Hepatic stellate cell (primary cell): ENCODE measurements at regions not wholly inside any gene's neighbourhood (a gene's known extent, or its start where the extent isn't known, plus 50 kb on each side); places are given as distances from the start of the nearest gene placed in this dataset.
"Not testable (repeated sequence)": the region's sequence is repeated elsewhere in the genome, so short reads cannot be mapped to it uniquely, and the experiment has no call there.

Experiments
- DNase-seq: peaks from one replicate; pipeline ENCODE4 v3.0.0; 2011; ENCODE audit warnings: low spot score

DNA sequence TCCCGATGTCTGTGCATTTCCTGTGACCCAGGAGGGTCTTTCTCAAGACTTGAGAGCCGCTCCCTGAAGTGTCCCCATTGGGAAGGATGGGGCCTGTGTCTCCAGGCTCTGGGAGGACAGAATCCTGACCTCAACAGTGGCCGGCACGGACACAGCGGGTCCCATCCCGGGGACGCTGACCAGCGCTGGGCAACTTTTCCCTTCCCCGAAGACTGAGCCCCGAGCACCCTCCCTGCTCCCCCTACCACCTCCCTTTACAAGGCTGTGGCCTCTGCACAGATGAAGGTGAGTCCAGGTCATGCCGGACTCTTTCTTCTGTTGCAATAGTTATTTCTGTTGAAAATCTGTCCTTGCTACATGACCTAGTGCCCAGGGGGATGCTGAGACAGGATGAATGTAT lies 135.7 kb downstream of the TMEM121 start:
- not testable (repeated sequence) for DNase-seq

GRCh38 chr14:105662592-105662991 lies 136.2 kb downstream of the TMEM121 start:
- not testable (repeated sequence) for DNase-seq

- not testable (repeated sequence) for DNase-seq
Observed at GRCh38 chr14:105663323-105663722, 136.9 kb downstream of the TMEM121 start.

- not testable (repeated sequence) for DNase-seq
Observed at GRCh38 chr14:105663818-105664596, 137.6 kb downstream of the TMEM121 start.

DNA sequence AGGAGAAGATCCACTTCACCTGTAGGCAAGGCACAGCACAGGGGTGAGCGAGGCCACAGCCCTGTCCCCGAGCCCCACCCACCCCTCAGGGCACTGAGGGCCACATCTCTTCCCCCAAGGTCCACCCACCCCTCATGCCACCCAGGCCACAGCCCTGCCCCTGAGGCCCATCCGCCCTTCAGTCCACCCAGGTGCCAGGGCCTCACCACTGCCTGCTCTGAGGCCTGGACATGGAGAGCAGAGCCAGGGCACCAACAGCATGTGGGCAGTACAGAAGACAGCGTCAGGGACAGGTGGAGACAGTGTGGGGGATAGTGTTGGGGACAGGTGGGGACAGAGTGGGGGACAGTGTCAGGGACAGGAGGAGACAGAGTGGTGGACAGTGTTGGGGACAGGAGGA lies 138.3 kb downstream of the TMEM121 start:
- DNase-seq: no peak

DNA sequence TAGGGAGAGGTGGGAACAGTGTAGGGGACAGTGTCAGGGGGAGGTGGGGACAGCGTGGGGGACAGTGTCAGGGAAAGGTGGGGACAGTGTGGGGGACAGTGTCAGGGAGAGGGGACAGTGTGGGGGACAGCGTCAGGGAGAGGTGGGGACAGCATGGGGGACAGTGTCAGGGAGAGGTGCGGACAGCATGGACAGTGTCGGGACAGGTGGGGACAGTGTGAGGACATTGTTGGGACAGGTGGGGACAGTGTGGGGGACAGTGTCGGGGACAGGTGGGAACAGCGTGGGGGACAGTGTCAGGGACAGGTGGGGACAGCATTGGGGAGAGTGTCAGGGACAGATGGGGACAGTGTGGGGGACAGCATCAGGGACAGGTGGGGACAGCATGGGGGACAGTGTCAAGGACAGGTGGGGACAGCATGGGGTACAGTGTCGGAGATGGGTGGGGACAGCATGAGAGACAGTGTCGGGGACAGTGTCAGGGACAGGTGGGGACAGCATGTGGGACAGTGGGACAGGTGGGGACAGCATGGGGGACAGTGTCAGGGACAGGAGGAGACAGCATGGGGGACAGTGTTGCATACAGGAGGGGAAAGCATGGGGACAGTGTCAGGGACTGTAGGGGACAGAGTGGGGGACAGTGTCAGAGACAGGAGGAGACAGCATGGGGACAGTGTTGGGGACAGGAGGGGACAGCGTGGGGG lies 139.0 kb downstream of the TMEM121 start:
- no peak for DNase-seq

DNA sequence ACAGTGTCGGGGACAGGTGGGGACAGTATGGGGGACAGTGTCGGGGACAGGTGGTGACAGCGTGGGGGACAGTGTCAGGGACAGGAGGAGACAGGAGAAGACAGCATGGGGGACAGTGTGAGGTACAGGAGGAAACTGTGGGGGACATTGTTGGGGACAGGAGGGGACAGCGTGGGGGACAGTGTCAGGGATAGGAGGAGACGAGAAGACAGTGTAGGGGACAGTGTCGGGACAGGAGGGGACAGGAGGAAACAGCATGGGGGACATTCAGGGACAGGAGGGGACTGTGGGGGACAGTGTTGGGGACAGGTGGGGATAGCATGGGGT lies 139.5 kb downstream of the TMEM121 start:
- no peak for DNase-seq

DNA sequence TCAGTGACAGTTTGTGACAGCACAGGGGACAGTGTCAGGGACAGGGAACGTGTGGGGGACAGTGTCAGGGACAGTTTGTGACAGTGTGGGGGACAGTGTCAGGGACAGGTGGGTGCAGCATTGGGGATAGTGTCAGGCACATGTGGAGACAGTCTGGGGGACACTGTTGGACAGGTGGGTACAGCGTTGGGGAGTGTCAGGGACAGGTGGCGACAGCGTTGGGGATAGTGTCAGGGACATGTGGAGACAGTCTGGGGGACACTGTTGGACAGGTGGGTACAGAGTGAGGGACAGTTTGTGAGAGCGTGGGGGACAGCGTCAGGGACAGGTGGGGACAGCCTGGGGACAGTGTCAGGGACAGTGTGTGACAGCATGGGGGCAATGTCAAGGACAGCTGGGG lies 140.0 kb downstream of the TMEM121 start:
- DNase-seq: no peak

GRCh38 chr14:105666991-105667662 lies 140.7 kb downstream of the TMEM121 start:
- DNase-seq: not testable (repeated sequence)

DNA sequence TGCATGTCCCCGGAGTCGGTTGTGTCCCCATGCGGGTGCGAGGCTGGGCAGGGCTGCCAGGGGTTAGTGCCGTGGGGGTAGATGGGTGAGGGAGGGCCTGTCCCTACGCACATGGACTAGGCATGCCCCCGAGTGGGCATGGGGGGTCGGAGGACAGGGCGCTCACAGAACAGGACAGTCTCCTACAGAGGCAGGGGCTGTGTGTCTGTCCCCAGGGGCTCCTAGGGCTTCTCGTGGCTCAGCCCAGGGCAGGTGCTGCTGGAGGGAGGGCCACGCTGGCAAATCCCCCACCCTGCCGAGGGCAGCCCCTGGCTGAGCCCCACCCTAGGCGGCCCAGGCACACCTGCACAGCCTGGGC lies 141.3 kb downstream of the TMEM121 start:
- DNase-seq: not testable (repeated sequence)

GRCh38 chr14:105668021-105668420 lies 141.6 kb downstream of the TMEM121 start:
- not testable (repeated sequence) for DNase-seq

DNA sequence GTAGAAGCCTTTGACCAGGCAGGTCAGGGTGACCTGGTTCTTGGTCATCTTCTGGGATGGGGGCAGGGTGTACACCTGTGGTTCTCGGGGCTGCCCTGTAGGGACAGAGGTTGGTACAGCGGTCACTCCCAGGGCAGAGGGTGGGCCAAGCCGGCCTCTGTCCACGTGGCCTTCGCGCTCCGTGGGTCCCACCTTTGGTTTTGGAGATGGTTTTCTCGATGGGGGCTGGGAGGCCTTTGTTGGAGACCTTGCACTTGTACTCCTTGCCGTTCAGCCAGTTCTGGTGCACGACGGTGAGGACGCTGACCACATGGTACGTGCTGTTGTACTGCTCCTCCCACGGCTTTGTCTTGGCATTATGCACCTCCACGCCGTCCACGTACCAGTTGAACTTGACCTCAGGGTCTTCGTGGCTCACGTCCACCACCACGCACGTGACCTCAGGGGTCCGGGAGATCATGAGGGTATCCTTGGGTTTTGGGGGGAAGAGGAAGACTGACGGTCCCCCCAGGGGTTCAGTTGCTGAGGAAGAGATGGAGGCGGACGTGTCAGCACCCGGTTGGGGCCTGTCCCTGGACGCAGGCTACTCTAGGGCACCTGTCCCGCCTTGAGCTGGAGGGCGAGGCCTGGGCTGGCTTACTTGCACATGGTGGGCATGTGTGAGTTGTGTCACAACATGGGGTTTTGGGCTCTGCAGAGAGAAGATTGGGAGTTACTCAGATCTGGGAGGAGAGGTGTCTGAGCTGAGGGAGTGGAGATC lies 142.3 kb downstream of the TMEM121 start:
- not testable (repeated sequence) for DNase-seq

DNA sequence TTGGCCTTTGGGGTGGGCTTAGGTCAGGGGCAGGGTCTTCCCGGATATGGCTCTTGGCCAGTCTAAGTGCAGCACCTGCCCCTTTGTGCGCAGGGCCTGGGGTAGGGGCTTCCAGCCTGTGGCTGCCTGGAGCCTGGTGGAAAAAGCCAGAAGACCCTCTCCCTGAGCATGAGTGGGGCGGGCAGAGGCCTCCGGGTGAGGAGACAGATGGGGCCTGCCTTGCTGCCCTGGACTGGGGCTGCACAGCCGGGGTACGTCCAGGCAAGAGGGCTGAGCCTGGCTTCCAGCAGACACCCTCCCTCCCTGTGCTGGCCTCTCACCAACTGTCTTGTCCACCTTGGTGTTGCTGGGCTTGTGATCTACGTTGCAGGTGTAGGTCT lies 142.8 kb downstream of the TMEM121 start:
- not testable (repeated sequence) for DNase-seq

- not testable (repeated sequence) for DNase-seq
Observed at GRCh38 chr14:105669646-105670045, 143.3 kb downstream of the TMEM121 start.

GRCh38 chr14:105672450-105673200 lies 146.2 kb downstream of the TMEM121 start:
- DNase-seq: not testable (repeated sequence)

GRCh38 chr14:105675433-105675832 lies 149.1 kb downstream of the TMEM121 start:
- DNase-seq: not testable (repeated sequence)

- DNase-seq: not testable (repeated sequence)
Observed at GRCh38 chr14:105675905-105676670, 149.7 kb downstream of the TMEM121 start.

DNA sequence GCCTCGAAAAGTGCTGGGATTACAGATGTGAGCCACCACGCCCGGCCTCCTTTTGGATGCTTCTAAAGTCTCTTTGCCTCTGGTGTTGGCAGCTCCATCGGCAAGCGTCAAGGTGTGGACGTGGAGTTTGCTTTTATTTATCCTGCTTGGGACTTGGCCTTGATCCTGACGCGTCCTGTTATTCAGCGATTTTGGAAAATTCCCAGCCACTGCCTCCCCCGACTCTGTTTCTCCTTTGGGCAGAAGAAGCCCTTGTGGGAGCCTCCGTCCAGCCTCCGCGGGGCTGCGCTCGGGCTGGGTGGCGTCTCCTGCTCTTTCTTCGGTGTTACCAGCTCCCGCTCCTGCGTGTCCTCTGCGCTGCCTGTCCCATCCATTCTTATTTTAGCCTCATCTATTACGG lies 151.7 kb downstream of the TMEM121 start:
- not testable (repeated sequence) for DNase-seq

- DNase-seq: not testable (repeated sequence)
Observed at GRCh38 chr14:105678996-105679958, 152.9 kb downstream of the TMEM121 start.
